A673 (cell line): ENCODE measurements at regions not wholly inside any gene's neighbourhood (a gene's known extent, or its start where the extent isn't known, plus 50 kb on each side); places are given as distances from the start of the nearest gene placed in this dataset.

Experiments
- BruUV-seq: library from RNA; stranded (reverse); fragments of 400-500 nt; replicated peaks from 2 replicates; lab custom pipeline; 2021; lab: Mats Ljungman, UMichigan
- CTCF ChIA-PET: fragments of 300-600 bp; sonication (Branson Sonifier 250); formaldehyde crosslinking; loops from one replicate; lab custom pipeline; 2022; ENCODE audit warnings: antibody characterized with exemption; lab: Charles Lee
- POLR2A ChIA-PET: fragments of 300-600 bp; sonication (Branson Sonifier 250); formaldehyde crosslinking; loops from one replicate; lab custom pipeline; 2022; ENCODE audit warnings: antibody characterized with exemption; ENCODE audit not compliant: low non-redundant PET; lab: Charles Lee
- DNase-seq: peaks from one replicate; pipeline ENCODE4 v3.0.0-alpha.2; 2015; ENCODE audit warnings: low spot score
- H3K27ac ChIP-seq: fragments of 200-600 bp; sonication (generic); 2 replicates; pipeline ENCODE4 v1.5.1; 2016; ENCODE audit warnings: mixed run types, low read depth, mild to moderate bottlenecking, mixed read lengths, antibody characterized with exemption, low read length; ENCODE audit not compliant: poor library complexity, severe bottlenecking
- H3K27me3 ChIP-seq: fragments of 200-600 bp; sonication (generic); replicated peaks from 2 replicates; pipeline ENCODE4 v1.6.1; 2017; ENCODE audit warnings: mixed run types, low read depth, mild to moderate bottlenecking, mixed read lengths, antibody characterized with exemption, low read length; ENCODE audit not compliant: insufficient read depth, poor library complexity
- H3K36me3 ChIP-seq: fragments of 200-600 bp; sonication (generic); 2 replicates; pipeline ENCODE4 v1.6.1; 2016; ENCODE audit warnings: mixed run types, mild to moderate bottlenecking, mixed read lengths, antibody characterized with exemption, low read length; ENCODE audit not compliant: insufficient read depth, poor library complexity, severe bottlenecking
- H3K4me1 ChIP-seq: fragments of 200-600 bp; sonication (generic); 2 replicates; pipeline ENCODE4 v1.6.1; 2017; ENCODE audit warnings: mixed run types, mild to moderate bottlenecking, mixed read lengths, antibody characterized with exemption, low read length; ENCODE audit not compliant: insufficient read depth, poor library complexity, severe bottlenecking
- H3K4me3 ChIP-seq: fragments of 200-600 bp; sonication (generic); 2 replicates; pipeline ENCODE4 v1.5.1; 2016; ENCODE audit warnings: low read depth, mixed run types, mild to moderate bottlenecking, mixed read lengths, low read length; ENCODE audit not compliant: poor library complexity, severe bottlenecking
- H3K9me3 ChIP-seq: fragments of 200-600 bp; sonication (generic); 2 replicates; pipeline ENCODE4 v1.6.1; 2016; ENCODE audit warnings: mixed run types, low read depth, mild to moderate bottlenecking, mixed read lengths, antibody characterized with exemption, low read length; ENCODE audit not compliant: poor library complexity, severe bottlenecking
- EZH2 ChIP-seq: fragments of 200-600 bp; sonication (generic); IDR thresholded peaks from 2 replicates; pipeline ENCODE4 v1.6.1; 2017; ENCODE audit warnings: borderline replicate concordance, low read depth, mild to moderate bottlenecking, mixed read lengths, antibody characterized with exemption, low read length; ENCODE audit not compliant: poor library complexity, severe bottlenecking
- intact Hi-C: fragments of 100-400 bp; cut with micrococcal nuclease; formaldehyde crosslinking; loops from one replicate; pipeline ENCODE4 v1.10.0; 2022; ENCODE audit not compliant: unreplicated experiment
- TF ChIP-seq, protein P1 (sequence below): fragments of 300-800, 200-600 bp; sonication (generic); conservative IDR thresholded peaks from 2 replicates; pipeline ENCODE4 v1.5.1; 2017; ENCODE audit warnings: low read depth, mild to moderate bottlenecking, antibody characterized with exemption, low read length, moderate library complexity, mixed read lengths

DNA sequence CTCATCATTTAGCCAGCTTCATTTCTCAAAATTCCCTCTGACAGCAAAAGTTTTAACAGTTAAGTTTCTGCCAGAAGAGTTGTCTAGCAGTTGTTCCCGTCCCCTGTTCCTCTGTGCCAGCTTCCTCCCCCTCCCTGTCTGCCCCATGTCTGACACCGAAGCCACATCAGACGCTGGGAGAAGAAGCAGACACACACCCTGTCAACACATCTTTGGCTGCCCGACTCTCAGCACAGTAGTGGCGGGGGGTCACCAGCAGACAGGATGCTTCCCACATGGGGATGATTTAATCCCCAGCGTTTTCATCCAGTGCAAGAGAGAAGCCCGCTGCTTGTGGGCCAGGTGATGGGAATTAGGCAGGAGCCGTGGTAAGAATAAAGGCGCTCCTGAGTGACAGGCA, 379.4 kb upstream of the RUNX1 start:
- Histone ChIP-seq H3K27ac (no peak overlapping the region), H3K4me1 (no peaks in the 10 kb centered on the region), H3K9me3 (peaks cover 4% of the 10 kb centered on the region), H3K36me3 (no peaks in the 10 kb centered on the region), H3K27me3 (peaks cover 18% of the 10 kb centered on the region), H3K4me3 (no peak overlapping the region)
- no peak for DNase-seq
- no peak for TF ChIP-seq EZH2
- TF ChIP-seq, protein P1, sequence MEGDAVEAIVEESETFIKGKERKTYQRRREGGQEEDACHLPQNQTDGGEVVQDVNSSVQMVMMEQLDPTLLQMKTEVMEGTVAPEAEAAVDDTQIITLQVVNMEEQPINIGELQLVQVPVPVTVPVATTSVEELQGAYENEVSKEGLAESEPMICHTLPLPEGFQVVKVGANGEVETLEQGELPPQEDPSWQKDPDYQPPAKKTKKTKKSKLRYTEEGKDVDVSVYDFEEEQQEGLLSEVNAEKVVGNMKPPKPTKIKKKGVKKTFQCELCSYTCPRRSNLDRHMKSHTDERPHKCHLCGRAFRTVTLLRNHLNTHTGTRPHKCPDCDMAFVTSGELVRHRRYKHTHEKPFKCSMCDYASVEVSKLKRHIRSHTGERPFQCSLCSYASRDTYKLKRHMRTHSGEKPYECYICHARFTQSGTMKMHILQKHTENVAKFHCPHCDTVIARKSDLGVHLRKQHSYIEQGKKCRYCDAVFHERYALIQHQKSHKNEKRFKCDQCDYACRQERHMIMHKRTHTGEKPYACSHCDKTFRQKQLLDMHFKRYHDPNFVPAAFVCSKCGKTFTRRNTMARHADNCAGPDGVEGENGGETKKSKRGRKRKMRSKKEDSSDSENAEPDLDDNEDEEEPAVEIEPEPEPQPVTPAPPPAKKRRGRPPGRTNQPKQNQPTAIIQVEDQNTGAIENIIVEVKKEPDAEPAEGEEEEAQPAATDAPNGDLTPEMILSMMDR = no peak
- BruUV-seq = no TSS peak
- ChIA-PET POLR2A (no interaction called here), CTCF (no interaction called here)
- intact Hi-C loops = no loop called here

DNA sequence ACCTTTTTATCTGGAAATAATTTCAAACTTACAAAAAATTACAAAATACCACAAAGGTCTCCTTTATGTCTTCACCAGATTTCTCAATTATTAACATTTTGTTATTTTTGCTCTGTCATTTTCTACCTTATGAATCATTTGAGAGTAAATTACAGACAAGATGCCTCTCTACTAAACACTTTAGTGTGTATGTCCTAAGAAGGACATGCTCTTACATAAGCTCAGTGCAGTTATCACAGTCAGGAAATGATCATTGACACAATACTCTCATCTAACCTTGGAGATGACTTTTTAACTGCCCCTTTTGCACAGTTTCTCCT, 378.9 kb upstream of the RUNX1 start:
- BruUV-seq = no TSS peak
- ChIA-PET CTCF (no interaction called here), POLR2A (no interaction called here)
- DNase-seq = no peak
- no peak for TF ChIP-seq EZH2
- TF ChIP-seq, protein P1 = no peak
- no peak overlapping the region for H3K27ac ChIP-seq
- no peak overlapping the region for H3K4me3 ChIP-seq
- H3K9me3 ChIP-seq = peaks cover 4% of the 10 kb centered on the region
- peaks cover 18% of the 10 kb centered on the region for H3K27me3 ChIP-seq
- intact Hi-C loops = no loop called here
- H3K36me3 ChIP-seq = no peaks in the 10 kb centered on the region
- no peaks in the 10 kb centered on the region for H3K4me1 ChIP-seq

DNA sequence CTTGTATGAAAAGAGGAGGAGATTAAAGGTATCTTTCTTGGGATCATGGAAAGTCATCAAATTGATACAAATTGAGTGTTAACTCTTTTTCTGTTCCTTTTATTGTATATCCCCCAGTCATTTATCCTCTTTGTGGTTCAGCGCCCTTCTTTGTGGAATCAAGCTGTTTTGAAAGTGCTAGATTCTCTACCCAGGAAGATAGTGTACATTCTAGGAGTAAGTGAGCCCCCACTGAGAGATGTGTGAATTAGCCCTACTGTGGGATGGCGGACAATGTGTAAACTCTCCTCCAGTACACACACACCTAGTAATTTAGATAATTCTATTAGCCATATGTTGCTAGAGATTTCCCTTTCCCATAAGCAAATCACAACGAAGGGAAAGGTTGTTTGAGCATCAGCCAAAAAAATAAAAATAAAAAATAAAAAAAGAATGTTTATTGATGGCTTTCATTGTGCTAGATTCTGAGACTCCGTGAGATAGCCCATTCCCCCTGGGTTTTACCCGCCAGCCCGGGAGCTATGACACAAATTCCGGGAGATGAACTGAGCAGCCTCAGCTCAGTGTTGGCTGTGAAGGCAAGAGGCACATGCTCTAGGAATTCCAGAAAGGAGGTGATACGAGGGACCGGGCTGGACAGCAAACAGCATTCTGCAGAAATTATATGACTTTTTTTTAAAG, 378.4 kb upstream of the RUNX1 start:
- Histone ChIP-seq H3K36me3 (no peaks in the 10 kb centered on the region), H3K4me1 (no peaks in the 10 kb centered on the region), H3K27ac (no peak overlapping the region), H3K4me3 (no peak overlapping the region), H3K9me3 (peaks cover 4% of the 10 kb centered on the region), H3K27me3 (peaks cover 18% of the 10 kb centered on the region)
- TF ChIP-seq, protein P1 = no peak
- TF ChIP-seq EZH2 = no peak
- ChIA-PET CTCF (no interaction called here), POLR2A (no interaction called here)
- intact Hi-C loops = no loop called here
- no TSS peak for BruUV-seq
- DNase-seq = no peak
